ENCODE measurements at regions not wholly inside any gene's neighbourhood (a gene's known extent, or its start where the extent isn't known, plus 50 kb on each side); places are given as distances from the start of the nearest gene placed in this dataset.

DNA sequence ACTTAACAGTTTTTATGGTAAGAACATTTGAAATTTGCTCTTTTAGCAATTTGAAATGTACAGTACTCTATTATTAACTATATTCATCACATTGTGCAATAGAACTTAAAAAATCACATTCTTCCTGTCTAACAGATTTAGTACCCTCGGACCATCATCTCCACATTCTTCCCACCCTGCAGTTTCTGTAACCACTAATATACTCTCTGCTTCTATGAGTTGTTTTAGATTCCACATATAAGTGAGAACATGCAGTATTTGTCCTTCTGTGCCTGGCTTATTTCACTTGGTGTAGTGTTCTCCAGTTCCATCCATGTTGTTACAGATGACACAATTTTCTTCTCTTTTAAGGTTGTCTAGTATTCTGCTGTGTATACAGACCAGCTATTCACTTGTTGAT lies 88.9 kb upstream of the SEC61G start:
- H3K4me1 ChIP-seq (ENCODE audit: control insufficient read depth in 1 of 2, insufficient read depth in 2 of 2, low read length in 2 of 2): no peaks in the 10 kb centered on the region
- no peaks in the 10 kb centered on the region for H3K36me3 ChIP-seq (ENCODE audit: control insufficient read depth in 1 of 2, insufficient read depth in 2 of 2, low read length in 2 of 2)
- H3K27ac ChIP-seq (ENCODE audit: low read length): no peak overlapping the region
- H3K9me3 ChIP-seq (ENCODE audit: control insufficient read depth in 1 of 2, low read length in 2 of 2): peaks cover 0 to 2% of the 10 kb centered on the region in 2 donors
- H3K27me3 ChIP-seq (ENCODE audit: low read depth, low read length): no peaks in the 10 kb centered on the region
- H3K4me3 ChIP-seq (ENCODE audit: low read depth in 1 of 2, low read length in 2 of 2): no peak overlapping the region

DNA sequence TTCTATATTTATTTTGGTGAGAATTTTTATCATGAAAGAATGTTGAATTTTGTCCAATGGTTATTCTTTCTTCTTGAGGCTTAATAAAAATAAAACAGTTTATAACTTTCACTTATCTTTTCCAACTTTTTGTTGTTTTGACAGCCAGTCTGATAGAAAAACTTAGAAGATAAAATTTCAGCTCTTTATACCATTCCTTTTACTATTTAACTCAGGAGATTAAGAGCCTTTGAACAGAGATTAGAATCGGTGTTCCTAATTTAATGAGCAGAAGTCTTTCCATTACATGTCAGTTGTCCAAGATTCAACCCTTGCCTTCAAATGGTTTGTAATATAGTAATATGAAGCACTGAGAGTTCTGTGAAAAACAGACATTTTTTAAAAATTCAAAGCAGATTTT lies 97.8 kb upstream of the SEC61G start:
- no peaks in the 10 kb centered on the region for H3K4me1 ChIP-seq (ENCODE audit: control insufficient read depth in 1 of 2, insufficient read depth in 2 of 2, low read length in 2 of 2)
- no peaks in the 10 kb centered on the region for H3K27me3 ChIP-seq (ENCODE audit: low read depth, low read length)
- peaks cover 0 to 2% of the 10 kb centered on the region in 2 donors for H3K9me3 ChIP-seq (ENCODE audit: control insufficient read depth in 1 of 2, low read length in 2 of 2)
- H3K4me3 ChIP-seq (ENCODE audit: low read depth in 1 of 2, low read length in 2 of 2): no peak overlapping the region
- no peak overlapping the region for H3K27ac ChIP-seq (ENCODE audit: low read length)
- H3K36me3 ChIP-seq (ENCODE audit: control insufficient read depth in 1 of 2, insufficient read depth in 2 of 2, low read length in 2 of 2): no peaks in the 10 kb centered on the region

DNA sequence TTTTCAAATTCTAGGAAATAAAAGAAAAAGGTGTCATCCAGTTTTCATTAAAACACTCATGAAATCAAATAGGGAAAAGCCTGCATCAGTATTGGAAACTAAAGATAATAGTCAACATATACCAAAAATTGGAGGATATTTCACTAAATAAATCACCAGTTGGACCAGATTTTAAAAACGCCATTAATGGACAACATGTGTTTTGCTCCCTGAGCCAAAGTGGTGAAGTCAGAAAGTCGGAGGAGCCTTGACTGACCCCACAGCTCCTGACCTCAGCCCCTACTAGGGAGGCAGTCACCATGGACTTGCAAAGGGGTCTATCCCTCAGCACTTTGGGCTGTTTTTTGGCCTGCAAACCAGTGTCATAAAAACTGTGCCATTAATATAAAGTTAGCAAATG lies 98.3 kb upstream of the SEC61G start:
- H3K9me3 ChIP-seq (ENCODE audit: control insufficient read depth in 1 of 2, low read length in 2 of 2): peaks cover 0 to 2% of the 10 kb centered on the region in 2 donors
- no peaks in the 10 kb centered on the region for H3K36me3 ChIP-seq (ENCODE audit: control insufficient read depth in 1 of 2, insufficient read depth in 2 of 2, low read length in 2 of 2)
- no peak overlapping the region for H3K4me3 ChIP-seq (ENCODE audit: low read depth in 1 of 2, low read length in 2 of 2)
- H3K27ac ChIP-seq (ENCODE audit: low read length): no peak overlapping the region
- H3K27me3 ChIP-seq (ENCODE audit: low read depth, low read length): no peaks in the 10 kb centered on the region
- H3K4me1 ChIP-seq (ENCODE audit: control insufficient read depth in 1 of 2, insufficient read depth in 2 of 2, low read length in 2 of 2): no peaks in the 10 kb centered on the region

DNA sequence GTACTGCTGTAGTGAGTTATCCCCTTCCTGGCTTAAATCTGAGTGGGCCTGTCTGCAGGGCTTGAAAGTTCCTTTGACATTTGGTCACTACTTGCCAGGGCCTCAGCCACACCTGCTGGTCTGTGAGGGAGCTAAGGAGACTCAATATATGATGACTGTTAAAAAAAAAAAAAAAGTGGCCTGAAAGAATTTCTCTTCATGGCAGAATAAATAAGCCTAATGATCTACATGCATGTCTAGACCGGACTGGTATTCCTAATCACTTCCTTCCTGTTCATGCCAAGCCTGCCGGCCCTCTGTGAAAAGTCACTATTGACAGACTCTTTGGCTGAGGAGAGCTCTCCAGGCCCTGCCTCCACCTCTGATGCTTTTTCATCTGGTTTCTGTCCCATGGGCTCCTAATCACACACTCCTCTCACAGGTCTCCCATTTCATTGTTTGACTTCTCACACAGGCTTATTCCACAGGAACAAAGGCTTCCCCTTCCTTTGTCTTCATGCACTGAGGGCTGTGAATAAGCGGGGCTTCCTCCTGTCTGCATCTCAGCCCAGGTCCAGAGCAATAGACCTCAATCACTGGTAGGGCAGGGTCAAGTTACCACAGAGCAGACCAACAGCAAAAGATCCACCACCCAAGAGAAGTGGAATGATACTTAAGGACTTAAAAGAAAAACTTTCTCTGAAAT lies 99.1 kb upstream of the SEC61G start:
- no peaks in the 10 kb centered on the region for H3K27me3 ChIP-seq (ENCODE audit: low read depth, low read length)
- H3K27ac ChIP-seq (ENCODE audit: low read length): no peak overlapping the region
- H3K9me3 ChIP-seq (ENCODE audit: control insufficient read depth in 1 of 2, low read length in 2 of 2): no peaks in the 10 kb centered on the region
- H3K4me3 ChIP-seq (ENCODE audit: low read depth in 1 of 2, low read length in 2 of 2): no peak overlapping the region
- no peaks in the 10 kb centered on the region for H3K36me3 ChIP-seq (ENCODE audit: control insufficient read depth in 1 of 2, insufficient read depth in 2 of 2, low read length in 2 of 2)
- no peaks in the 10 kb centered on the region for H3K4me1 ChIP-seq (ENCODE audit: control insufficient read depth in 1 of 2, insufficient read depth in 2 of 2, low read length in 2 of 2)

DNA sequence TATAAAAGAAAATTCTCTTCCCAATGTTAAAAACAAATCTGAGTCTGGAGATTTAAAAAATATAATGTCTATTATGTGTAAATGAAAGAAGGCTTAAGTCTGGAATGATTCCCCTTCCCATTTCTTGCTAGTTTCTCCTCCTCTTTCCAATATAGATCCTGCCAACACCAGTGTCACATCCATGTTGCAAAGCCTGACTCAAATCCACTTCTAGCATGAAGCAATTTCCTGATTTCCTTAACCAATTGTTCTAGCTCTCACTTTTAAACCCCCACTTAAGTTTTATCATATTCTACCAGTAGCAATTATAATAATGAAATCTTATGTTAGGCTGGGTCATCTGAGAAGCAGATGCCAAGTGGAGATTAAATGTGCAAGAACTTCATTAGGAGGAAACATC lies 100.1 kb upstream of the SEC61G start:
- Histone ChIP-seq H3K9me3 (ENCODE audit: control insufficient read depth in 1 of 2, low read length in 2 of 2) (no peaks in the 10 kb centered on the region), H3K27me3 (ENCODE audit: low read depth, low read length) (no peaks in the 10 kb centered on the region), H3K27ac (ENCODE audit: low read length) (no peak overlapping the region), H3K36me3 (ENCODE audit: control insufficient read depth in 1 of 2, insufficient read depth in 2 of 2, low read length in 2 of 2) (no peaks in the 10 kb centered on the region), H3K4me3 (ENCODE audit: low read depth in 1 of 2, low read length in 2 of 2) (no peak overlapping the region), H3K4me1 (ENCODE audit: control insufficient read depth in 1 of 2, insufficient read depth in 2 of 2, low read length in 2 of 2) (no peaks in the 10 kb centered on the region)

DNA sequence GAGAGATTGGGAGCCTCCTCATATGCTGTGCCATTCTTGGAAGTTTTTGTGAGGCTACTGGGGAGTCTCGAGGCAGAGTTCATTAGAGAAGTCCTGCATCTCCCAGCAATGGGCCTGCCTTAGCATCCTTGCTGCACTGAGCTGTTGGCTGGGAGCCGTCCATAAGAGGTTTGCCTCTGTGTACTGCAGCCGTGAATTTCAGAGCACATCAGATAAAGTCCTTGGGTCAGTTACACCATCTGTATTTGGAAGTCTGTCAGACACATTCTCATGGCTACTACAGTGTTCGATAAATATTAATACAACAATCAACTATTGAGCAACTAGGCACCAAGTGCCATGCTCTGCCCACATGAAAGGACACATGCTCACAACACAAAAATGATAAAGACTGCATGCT lies 100.5 kb upstream of the SEC61G start:
- Histone ChIP-seq H3K9me3 (ENCODE audit: control insufficient read depth in 1 of 2, low read length in 2 of 2) (no peaks in the 10 kb centered on the region), H3K4me3 (ENCODE audit: low read depth in 1 of 2, low read length in 2 of 2) (no peak overlapping the region), H3K27ac (ENCODE audit: low read length) (no peak overlapping the region), H3K36me3 (ENCODE audit: control insufficient read depth in 1 of 2, insufficient read depth in 2 of 2, low read length in 2 of 2) (no peaks in the 10 kb centered on the region), H3K4me1 (ENCODE audit: control insufficient read depth in 1 of 2, insufficient read depth in 2 of 2, low read length in 2 of 2) (no peaks in the 10 kb centered on the region), H3K27me3 (ENCODE audit: low read depth, low read length) (no peaks in the 10 kb centered on the region)

DNA sequence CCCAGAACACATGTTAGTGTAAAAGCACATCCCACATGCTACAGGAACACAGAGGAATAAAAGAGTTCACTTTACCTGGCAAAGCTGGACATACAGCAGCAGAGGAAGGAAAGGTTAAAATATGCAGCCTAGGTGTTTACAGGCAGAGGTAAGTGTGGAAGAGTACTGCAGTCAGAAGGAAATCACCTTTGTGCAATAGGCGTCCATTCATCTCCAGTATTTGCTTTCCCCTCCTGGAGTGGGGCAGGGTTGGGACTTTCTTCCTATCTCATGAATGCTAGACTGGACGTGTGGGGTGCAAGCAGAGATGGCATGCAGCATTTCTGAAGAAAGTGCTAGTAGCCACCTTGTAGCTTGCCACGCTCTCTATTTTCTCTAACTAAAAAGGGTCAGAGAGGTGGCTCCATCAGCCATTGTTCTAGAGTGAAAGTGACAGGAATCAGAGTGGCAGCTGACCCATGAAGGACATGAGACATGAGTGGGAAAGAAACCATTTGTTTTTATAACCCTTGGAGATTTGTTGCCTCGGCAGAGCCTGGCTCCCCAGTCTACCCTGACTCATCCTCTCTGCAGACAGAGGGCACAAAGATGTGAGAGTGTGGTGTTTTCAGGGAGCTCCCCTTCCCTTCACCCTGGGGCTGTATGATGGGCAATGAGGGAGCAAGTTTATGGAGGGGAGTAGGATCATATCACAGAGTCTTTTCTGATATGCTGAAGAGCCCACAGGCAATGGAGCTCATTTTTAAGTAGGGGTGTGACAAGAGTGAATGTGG lies 101.2 kb upstream of the SEC61G start:
- Histone ChIP-seq H3K4me1 (ENCODE audit: control insufficient read depth in 1 of 2, insufficient read depth in 2 of 2, low read length in 2 of 2) (no peaks in the 10 kb centered on the region), H3K4me3 (ENCODE audit: low read depth in 1 of 2, low read length in 2 of 2) (no peak overlapping the region), H3K27ac (ENCODE audit: low read length) (no peak overlapping the region)

DNA sequence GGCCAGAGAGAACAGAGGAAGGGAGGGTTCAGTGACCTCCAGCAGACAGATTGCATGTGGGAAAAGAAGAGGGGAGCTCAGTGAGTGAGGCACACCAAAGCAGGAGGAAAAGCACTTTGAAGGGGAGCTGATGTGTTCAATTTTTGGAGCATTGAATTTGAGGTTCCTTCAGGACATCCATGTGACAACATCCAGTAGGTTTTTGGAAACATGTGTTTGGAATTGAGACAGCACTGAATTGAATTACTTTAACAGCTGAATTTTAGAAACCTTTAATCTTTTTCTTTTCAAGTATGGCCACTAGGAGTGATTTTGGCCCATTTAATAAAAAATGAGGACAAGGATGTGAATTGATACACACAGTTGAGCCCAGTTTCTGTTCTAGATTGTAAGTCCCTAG lies 101.8 kb upstream of the SEC61G start:
- no peaks in the 10 kb centered on the region for H3K9me3 ChIP-seq (ENCODE audit: control insufficient read depth in 1 of 2, low read length in 2 of 2)
- H3K36me3 ChIP-seq (ENCODE audit: control insufficient read depth in 1 of 2, insufficient read depth in 2 of 2, low read length in 2 of 2): no peaks in the 10 kb centered on the region
- no peak overlapping the region for H3K4me3 ChIP-seq (ENCODE audit: low read depth in 1 of 2, low read length in 2 of 2)
- no peaks in the 10 kb centered on the region for H3K4me1 ChIP-seq (ENCODE audit: control insufficient read depth in 1 of 2, insufficient read depth in 2 of 2, low read length in 2 of 2)
- H3K27me3 ChIP-seq (ENCODE audit: low read depth, low read length): no peaks in the 10 kb centered on the region
- H3K27ac ChIP-seq (ENCODE audit: low read length): no peak overlapping the region

More for the DNA sequence above, 101.2 kb upstream of the SEC61G start:
- H3K9me3 ChIP-seq (ENCODE audit: control insufficient read depth in 1 of 2, low read length in 2 of 2): no peaks in the 10 kb centered on the region
- no peaks in the 10 kb centered on the region for H3K27me3 ChIP-seq (ENCODE audit: low read depth, low read length)
- H3K36me3 ChIP-seq (ENCODE audit: control insufficient read depth in 1 of 2, insufficient read depth in 2 of 2, low read length in 2 of 2): no peaks in the 10 kb centered on the region

DNA sequence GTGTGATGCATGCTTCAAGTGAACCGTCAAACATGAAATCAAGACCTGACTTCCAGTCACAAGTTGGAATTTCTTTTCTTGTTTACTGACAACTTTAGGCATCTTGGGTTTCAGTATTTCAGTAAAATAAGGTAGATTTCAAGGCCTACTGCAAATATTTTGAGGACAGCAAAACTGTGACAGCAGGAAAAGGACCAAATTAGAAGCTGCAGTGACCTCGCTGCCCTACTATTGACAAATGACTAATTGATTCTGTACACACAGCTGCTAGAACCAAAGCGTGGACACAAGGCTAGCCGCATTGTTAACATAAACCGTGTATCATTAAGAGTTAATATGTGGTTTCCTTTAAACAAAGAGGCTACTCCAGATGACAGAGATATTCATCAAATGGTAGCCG lies 105.7 kb upstream of the SEC61G start:
- H3K4me1 ChIP-seq (ENCODE audit: control insufficient read depth in 1 of 2, insufficient read depth in 2 of 2, low read length in 2 of 2): no peaks in the 10 kb centered on the region
- H3K27ac ChIP-seq (ENCODE audit: low read length): no peak overlapping the region
- no peak overlapping the region for H3K4me3 ChIP-seq (ENCODE audit: low read depth in 1 of 2, low read length in 2 of 2)
- H3K36me3 ChIP-seq (ENCODE audit: control insufficient read depth in 1 of 2, insufficient read depth in 2 of 2, low read length in 2 of 2): no peaks in the 10 kb centered on the region
- no peaks in the 10 kb centered on the region for H3K27me3 ChIP-seq (ENCODE audit: low read depth, low read length)
- no peaks in the 10 kb centered on the region for H3K9me3 ChIP-seq (ENCODE audit: control insufficient read depth in 1 of 2, low read length in 2 of 2)

DNA sequence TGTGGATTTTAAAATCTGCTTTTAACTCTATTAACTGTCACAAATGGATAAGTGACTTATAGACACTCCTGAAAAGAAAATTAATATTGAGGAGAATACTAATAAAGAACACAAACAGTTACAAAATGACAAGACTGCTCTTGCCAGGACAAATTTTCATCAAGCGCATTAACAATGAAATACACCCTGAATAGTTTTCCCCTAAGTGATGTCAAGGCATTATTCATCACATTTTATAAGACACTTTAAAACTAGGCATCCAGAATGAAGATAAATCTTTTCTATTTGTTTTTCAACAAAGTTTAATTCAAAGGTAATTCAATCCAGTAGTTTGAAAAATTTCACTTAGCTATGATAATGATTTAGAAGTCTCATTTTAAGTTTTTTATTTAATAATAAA lies 110.5 kb upstream of the SEC61G start:
- H3K27me3 ChIP-seq (ENCODE audit: low read depth, low read length): no peaks in the 10 kb centered on the region
- no peak overlapping the region for H3K27ac ChIP-seq (ENCODE audit: low read length)
- H3K9me3 ChIP-seq (ENCODE audit: control insufficient read depth in 1 of 2, low read length in 2 of 2): no peaks in the 10 kb centered on the region
- H3K36me3 ChIP-seq (ENCODE audit: control insufficient read depth in 1 of 2, insufficient read depth in 2 of 2, low read length in 2 of 2): no peaks in the 10 kb centered on the region
- no peak overlapping the region for H3K4me3 ChIP-seq (ENCODE audit: low read depth in 1 of 2, low read length in 2 of 2)
- H3K4me1 ChIP-seq (ENCODE audit: control insufficient read depth in 1 of 2, insufficient read depth in 2 of 2, low read length in 2 of 2): no peaks in the 10 kb centered on the region

DNA sequence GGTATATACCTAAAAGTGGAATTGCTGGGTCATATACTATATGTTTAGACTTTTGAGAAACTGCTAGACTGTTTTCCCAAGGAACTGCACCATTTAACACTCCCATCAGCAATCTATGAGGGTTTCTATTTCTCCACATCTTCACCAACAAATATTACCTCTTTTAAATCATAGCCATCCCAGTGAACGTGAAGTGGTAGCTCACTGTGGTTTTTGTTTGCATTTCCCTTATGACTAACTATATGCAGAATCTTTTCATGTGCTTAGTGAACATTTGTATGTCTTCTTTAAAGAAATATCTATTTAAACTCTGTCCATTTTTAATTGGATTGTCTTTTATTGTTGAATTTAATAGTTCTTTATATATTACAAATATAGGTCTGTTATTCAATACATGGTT lies 115.8 kb upstream of the SEC61G start:
- H3K4me1 ChIP-seq (ENCODE audit: control insufficient read depth in 1 of 2, insufficient read depth in 2 of 2, low read length in 2 of 2): no peaks in the 10 kb centered on the region
- H3K27me3 ChIP-seq (ENCODE audit: low read depth, low read length): no peaks in the 10 kb centered on the region
- H3K9me3 ChIP-seq (ENCODE audit: control insufficient read depth in 1 of 2, low read length in 2 of 2): no peaks in the 10 kb centered on the region
- no peak overlapping the region for H3K27ac ChIP-seq (ENCODE audit: low read length)
- H3K36me3 ChIP-seq (ENCODE audit: control insufficient read depth in 1 of 2, insufficient read depth in 2 of 2, low read length in 2 of 2): no peaks in the 10 kb centered on the region
- no peak overlapping the region for H3K4me3 ChIP-seq (ENCODE audit: low read depth in 1 of 2, low read length in 2 of 2)

DNA sequence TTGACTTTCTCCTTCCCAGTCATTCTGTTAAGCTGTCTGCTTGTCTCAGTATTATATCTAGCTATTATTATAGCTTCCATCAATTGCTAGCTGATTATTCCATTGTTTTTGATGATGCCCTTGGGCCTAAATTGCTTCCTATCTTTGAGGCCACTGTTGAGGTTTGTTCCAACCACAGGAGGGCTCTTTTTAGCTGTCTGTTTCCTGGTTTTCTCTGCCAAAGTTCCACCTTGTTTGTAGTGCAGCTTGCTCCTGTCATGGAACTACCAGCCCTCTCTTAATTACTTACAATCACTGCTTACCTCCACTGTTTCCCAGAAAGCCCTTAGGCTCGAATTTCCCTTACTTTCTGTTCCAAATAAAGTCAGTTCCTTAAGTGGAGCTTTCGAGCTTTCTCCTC lies 118.7 kb upstream of the SEC61G start:
- Histone ChIP-seq H3K27me3 (ENCODE audit: low read depth, low read length) (no peaks in the 10 kb centered on the region), H3K36me3 (ENCODE audit: control insufficient read depth in 1 of 2, insufficient read depth in 2 of 2, low read length in 2 of 2) (no peaks in the 10 kb centered on the region), H3K4me1 (ENCODE audit: control insufficient read depth in 1 of 2, insufficient read depth in 2 of 2, low read length in 2 of 2) (no peaks in the 10 kb centered on the region), H3K9me3 (ENCODE audit: control insufficient read depth in 1 of 2, low read length in 2 of 2) (no peaks in the 10 kb centered on the region), H3K4me3 (ENCODE audit: low read depth in 1 of 2, low read length in 2 of 2) (no peak overlapping the region), H3K27ac (ENCODE audit: low read length) (no peak overlapping the region)

All from muscle layer of duodenum (tissue), 2 donors.